Glomerular visceral epithelial cell (primary cell): ENCODE measurements at regions not wholly inside any gene's neighbourhood (a gene's known extent, or its start where the extent isn't known, plus 50 kb on each side); places are given as distances from the start of the nearest gene placed in this dataset.
"Not testable (repeated sequence)": the region's sequence is repeated elsewhere in the genome, so short reads cannot be mapped to it uniquely, and the experiment has no call there.

Source experiments
- DNase-seq: peaks from one replicate; pipeline ENCODE4 v3.0.0-alpha.2; 2016; ENCODE audit errors: extremely low spot score

- no peak for DNase-seq
Observed at GRCh38 chr21:31609081-31609480, 50.4 kb upstream of the SOD1 start.

GRCh38 chr21:31607791-31608190, 51.7 kb upstream of the SOD1 start:
- DNase-seq = no peak

GRCh38 chr21:31606081-31606874, 53.2 kb upstream of the SOD1 start:
- no peak for DNase-seq

GRCh38 chr21:31604591-31605190, 54.8 kb upstream of the SOD1 start:
- peak; percentile 50 for DNase-seq

- no peak for DNase-seq
Observed at GRCh38 chr21:31599563-31599962, 59.9 kb upstream of the SOD1 start.

GRCh38 chr21:31599013-31599412, 60.5 kb upstream of the SOD1 start:
- no peak for DNase-seq

- DNase-seq = no peak
Observed at GRCh38 chr21:31597683-31598082, 61.8 kb upstream of the SOD1 start.

- no peak for DNase-seq
Observed at GRCh38 chr21:31596055-31596454, 63.4 kb upstream of the SOD1 start.

- no peak for DNase-seq
Observed at GRCh38 chr21:31594726-31595125, 64.8 kb upstream of the SOD1 start.

GRCh38 chr21:31594279-31594678, 65.2 kb upstream of the SOD1 start:
- no peak for DNase-seq

GRCh38 chr21:31592963-31593560, 66.4 kb upstream of the SOD1 start:
- no peak for DNase-seq

GRCh38 chr21:31592516-31592915, 67.0 kb upstream of the SOD1 start:
- DNase-seq = no peak

- DNase-seq = no peak
Observed at GRCh38 chr21:31589820-31590219, 69.7 kb upstream of the SOD1 start.

GRCh38 chr21:31586118-31586517, 73.4 kb upstream of the SOD1 start:
- no peak for DNase-seq

- not testable (repeated sequence) for DNase-seq
Observed at GRCh38 chr21:31583937-31584336, 75.6 kb upstream of the SOD1 start.

GRCh38 chr21:31583498-31583897, 76.0 kb upstream of the SOD1 start:
- DNase-seq = no peak

GRCh38 chr21:31580866-31581276, 78.6 kb upstream of the SOD1 start:
- peak; percentile 5 for DNase-seq

- DNase-seq = no peak
Observed at GRCh38 chr21:31577271-31577670, 82.2 kb upstream of the SOD1 start.

- no peak for DNase-seq
Observed at GRCh38 chr21:31576428-31576827, 83.1 kb upstream of the SOD1 start.

GRCh38 chr21:31573217-31573616, 86.3 kb upstream of the SOD1 start:
- no peak for DNase-seq

- DNase-seq = no peak
Observed at GRCh38 chr21:31571879-31572278, 87.6 kb upstream of the SOD1 start.

GRCh38 chr21:31570824-31571566, 88.5 kb upstream of the SOD1 start:
- no peak for DNase-seq
